Neural progenitor cell (in vitro differentiated cells): ENCODE measurements at regions not wholly inside any gene's neighbourhood (a gene's known extent, or its start where the extent isn't known, plus 50 kb on each side); places are given as distances from the start of the nearest gene placed in this dataset.

Source experiments
- CTCF ChIP-seq: fragments of 200-600 bp; sonication (generic); IDR thresholded peaks from 2 replicates; pipeline ENCODE4 v1.5.1; 2017; ENCODE audit warnings: antibody characterized with exemption, mild to moderate bottlenecking
- EZH2 ChIP-seq: fragments of 200-600 bp; sonication (generic); IDR thresholded peaks from 2 replicates; pipeline ENCODE4 v1.6.1; 2017; ENCODE audit warnings: antibody characterized with exemption, mild to moderate bottlenecking, moderate library complexity
- EZH2phosphoT487 ChIP-seq: fragments of 200-600 bp; sonication (generic); IDR thresholded peaks from 2 replicates; pipeline ENCODE4 v1.6.1; 2017; ENCODE audit warnings: antibody characterized with exemption

- no peak for TF ChIP-seq CTCF
- TF ChIP-seq EZH2phosphoT487, result no peak
- TF ChIP-seq EZH2, result no peak
Observed at GRCh38 chr4:159582685-159583084, 479.8 kb downstream of the RAPGEF2 start.
